ENCODE measurements at regions not wholly inside any gene's neighbourhood (a gene's known extent, or its start where the extent isn't known, plus 50 kb on each side); places are given as distances from the start of the nearest gene placed in this dataset.
"Not testable (repeated sequence)": the region's sequence is repeated elsewhere in the genome, so short reads cannot be mapped to it uniquely, and the experiment has no call there.

GRCh38 chr15:26231096-26231495 is 368.0 kb upstream of the ATP10A start:
- Histone ChIP-seq H3K9me3 (no peaks in the 10 kb centered on the region), H3K4me3 (no peak overlapping the region), H3K9ac (ENCODE audit: low read depth in 2 of 2, low read length in 2 of 2) (no peak overlapping the region), H3K36me3 (no peaks in the 10 kb centered on the region), H3K27me3 (no peaks in the 10 kb centered on the region), H3K4me1 (no peaks in the 10 kb centered on the region), H3K27ac (no peak overlapping the region)
- TF ChIP-seq, protein P1, sequence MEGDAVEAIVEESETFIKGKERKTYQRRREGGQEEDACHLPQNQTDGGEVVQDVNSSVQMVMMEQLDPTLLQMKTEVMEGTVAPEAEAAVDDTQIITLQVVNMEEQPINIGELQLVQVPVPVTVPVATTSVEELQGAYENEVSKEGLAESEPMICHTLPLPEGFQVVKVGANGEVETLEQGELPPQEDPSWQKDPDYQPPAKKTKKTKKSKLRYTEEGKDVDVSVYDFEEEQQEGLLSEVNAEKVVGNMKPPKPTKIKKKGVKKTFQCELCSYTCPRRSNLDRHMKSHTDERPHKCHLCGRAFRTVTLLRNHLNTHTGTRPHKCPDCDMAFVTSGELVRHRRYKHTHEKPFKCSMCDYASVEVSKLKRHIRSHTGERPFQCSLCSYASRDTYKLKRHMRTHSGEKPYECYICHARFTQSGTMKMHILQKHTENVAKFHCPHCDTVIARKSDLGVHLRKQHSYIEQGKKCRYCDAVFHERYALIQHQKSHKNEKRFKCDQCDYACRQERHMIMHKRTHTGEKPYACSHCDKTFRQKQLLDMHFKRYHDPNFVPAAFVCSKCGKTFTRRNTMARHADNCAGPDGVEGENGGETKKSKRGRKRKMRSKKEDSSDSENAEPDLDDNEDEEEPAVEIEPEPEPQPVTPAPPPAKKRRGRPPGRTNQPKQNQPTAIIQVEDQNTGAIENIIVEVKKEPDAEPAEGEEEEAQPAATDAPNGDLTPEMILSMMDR (IDR thresholded peaks at IDR 0.05), result no peak
- intact Hi-C loops (cut with DNase I), result loop anchor here (5.0 to 10.0 kb wide), 2 partner anchors 69 to 186 kb away; no protein-coding TSS in a partner anchor
- DNase-seq, result no peak

DNA sequence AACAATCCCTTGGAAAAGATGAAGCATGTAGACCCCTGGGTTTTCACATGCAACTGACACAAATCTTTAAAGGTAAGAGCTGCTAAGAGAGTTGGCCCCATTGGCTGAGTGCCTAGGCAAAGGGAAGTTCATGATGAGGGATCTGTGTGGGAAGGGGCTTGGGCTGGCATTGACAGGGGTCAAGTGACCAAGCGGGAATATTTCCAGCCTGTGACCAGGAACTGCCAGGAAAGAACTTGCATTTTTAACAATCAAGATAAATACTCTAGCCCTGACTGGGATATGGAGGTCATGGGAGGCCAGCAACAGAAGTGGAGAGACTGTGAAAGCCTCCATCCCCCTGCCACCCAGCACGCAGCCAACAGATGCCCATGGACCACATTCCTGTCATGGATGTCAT is 361.1 kb upstream of the ATP10A start:
- intact Hi-C loops (cut with DNase I), result no loop called here
- Histone ChIP-seq H3K4me1 (no peaks in the 10 kb centered on the region), H3K36me3 (no peaks in the 10 kb centered on the region), H3K4me3 (no peak overlapping the region), H3K9ac (ENCODE audit: low read depth in 2 of 2, low read length in 2 of 2) (no peak overlapping the region), H3K27ac (no peak overlapping the region), H3K9me3 (no peaks in the 10 kb centered on the region), H3K27me3 (no peaks in the 10 kb centered on the region)
- DNase-seq, result no peak
- TF ChIP-seq, protein P1 (IDR thresholded peaks at IDR 0.05), result no peak

DNA sequence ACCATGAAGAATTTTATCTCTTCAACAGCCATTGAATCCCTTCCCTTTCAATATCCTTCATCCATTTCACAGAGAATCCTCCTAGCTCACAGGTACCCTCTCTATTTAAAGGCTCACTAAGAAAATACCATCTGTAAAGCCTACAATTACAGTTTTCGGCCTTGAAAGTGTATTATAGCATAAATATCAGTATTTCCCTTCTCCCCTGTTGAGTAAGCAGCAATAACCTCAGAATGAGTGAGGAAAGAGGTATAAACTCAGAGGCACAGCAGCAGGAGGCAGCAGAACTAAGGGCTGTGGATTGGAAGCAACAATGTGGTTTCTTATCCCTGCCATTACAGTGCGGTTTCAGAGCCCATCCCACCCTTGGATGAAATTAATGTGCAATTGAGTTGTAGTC is 360.6 kb upstream of the ATP10A start:
- Histone ChIP-seq H3K9ac (ENCODE audit: low read depth in 2 of 2, low read length in 2 of 2) (no peak overlapping the region), H3K4me1 (no peaks in the 10 kb centered on the region), H3K4me3 (no peak overlapping the region), H3K36me3 (no peaks in the 10 kb centered on the region), H3K27me3 (no peaks in the 10 kb centered on the region), H3K27ac (no peak overlapping the region), H3K9me3 (no peaks in the 10 kb centered on the region)
- DNase-seq, result no peak
- TF ChIP-seq, protein P1 (IDR thresholded peaks at IDR 0.05), result no peak
- intact Hi-C loops (cut with DNase I), result no loop called here

DNA sequence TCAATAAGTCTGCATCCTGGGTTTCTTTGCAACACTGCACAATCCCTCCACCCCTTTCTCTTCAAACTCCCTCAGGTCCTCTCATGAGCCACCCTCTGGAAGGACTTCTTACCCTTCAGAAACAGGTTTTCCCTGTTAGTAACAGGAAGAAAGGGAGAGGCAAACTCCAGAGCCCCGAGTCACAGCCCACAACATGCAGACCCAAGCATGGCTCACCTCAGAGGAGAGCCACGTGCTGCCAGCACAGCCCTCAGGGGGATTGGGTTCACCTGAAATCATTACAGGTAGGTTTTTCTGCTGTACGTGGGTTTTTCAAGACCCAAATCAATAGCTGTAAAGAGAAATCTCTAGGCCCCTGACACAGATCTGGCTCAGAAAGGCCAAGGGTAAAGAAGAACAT is 359.7 kb upstream of the ATP10A start:
- intact Hi-C loops (cut with DNase I), result no loop called here
- Histone ChIP-seq H3K27me3 (no peaks in the 10 kb centered on the region), H3K4me1 (no peaks in the 10 kb centered on the region), H3K4me3 (no peak overlapping the region), H3K9ac (ENCODE audit: low read depth in 2 of 2, low read length in 2 of 2) (no peak overlapping the region), H3K27ac (no peak overlapping the region), H3K9me3 (no peaks in the 10 kb centered on the region), H3K36me3 (no peaks in the 10 kb centered on the region)
- TF ChIP-seq, protein P1 (IDR thresholded peaks at IDR 0.05), result no peak
- DNase-seq, result no peak

GRCh38 chr15:26217043-26217442 is 353.9 kb upstream of the ATP10A start:
- H3K9me3 ChIP-seq; H3K36me3 ChIP-seq; H3K27me3 ChIP-seq; H3K9ac ChIP-seq (ENCODE audit: low read depth in 2 of 2, low read length in 2 of 2); H3K4me3 ChIP-seq; H3K27ac ChIP-seq; DNase-seq; H3K4me1 ChIP-seq; intact Hi-C loops (cut with DNase I): not testable (repeated sequence)

DNA sequence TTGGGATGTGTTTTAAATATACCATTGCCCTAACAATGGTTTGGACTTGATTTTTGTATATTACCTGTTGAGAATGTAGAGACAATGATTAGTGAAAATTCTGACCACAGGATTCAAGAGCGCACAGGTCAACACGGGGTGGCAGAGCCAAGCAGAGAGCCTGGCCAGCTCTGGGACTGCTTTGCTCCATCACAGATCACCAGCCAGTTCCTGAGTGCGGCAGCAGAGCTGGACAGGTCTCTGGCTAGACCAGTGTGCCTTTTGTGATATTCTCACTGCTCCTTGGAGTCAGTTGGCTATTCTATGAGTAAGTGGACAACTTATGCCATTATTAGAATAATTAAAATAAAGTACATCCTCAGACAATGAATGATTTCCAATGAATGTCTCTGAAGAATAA is 351.2 kb upstream of the ATP10A start:
- Histone ChIP-seq H3K36me3 (no peaks in the 10 kb centered on the region), H3K4me3 (no peak overlapping the region), H3K27me3 (no peaks in the 10 kb centered on the region), H3K27ac (no peak overlapping the region), H3K4me1 (no peaks in the 10 kb centered on the region), H3K9ac (ENCODE audit: low read depth in 2 of 2, low read length in 2 of 2) (no peak overlapping the region), H3K9me3 (no peaks in the 10 kb centered on the region)
- TF ChIP-seq, protein P1 (IDR thresholded peaks at IDR 0.05), result no peak
- intact Hi-C loops (cut with DNase I), result no loop called here
- DNase-seq, result no peak

All from colonic mucosa (tissue), 4 donors.